H1 (cell line): ENCODE measurements at regions not wholly inside any gene's neighbourhood (a gene's known extent, or its start where the extent isn't known, plus 50 kb on each side); places are given as distances from the start of the nearest gene placed in this dataset.

ENCODE experiments used
- SIN3A ChIP-seq, 2 experiments: IDR thresholded peaks in 1 of 2; conservative IDR thresholded peaks in 1 of 2; 2 replicates each; pipeline ENCODE4 v1.6.1; 2011 to 2012; ENCODE audit warnings: low read length in 2 of 2, improper control_type of control experiment in 1 of 2, low read depth in 1 of 2, mild to moderate bottlenecking in 1 of 2
- TCF12 ChIP-seq: IDR thresholded peaks from 2 replicates; pipeline ENCODE4 v1.6.1; 2011; ENCODE audit warnings: low read depth, mild to moderate bottlenecking, low read length

DNA sequence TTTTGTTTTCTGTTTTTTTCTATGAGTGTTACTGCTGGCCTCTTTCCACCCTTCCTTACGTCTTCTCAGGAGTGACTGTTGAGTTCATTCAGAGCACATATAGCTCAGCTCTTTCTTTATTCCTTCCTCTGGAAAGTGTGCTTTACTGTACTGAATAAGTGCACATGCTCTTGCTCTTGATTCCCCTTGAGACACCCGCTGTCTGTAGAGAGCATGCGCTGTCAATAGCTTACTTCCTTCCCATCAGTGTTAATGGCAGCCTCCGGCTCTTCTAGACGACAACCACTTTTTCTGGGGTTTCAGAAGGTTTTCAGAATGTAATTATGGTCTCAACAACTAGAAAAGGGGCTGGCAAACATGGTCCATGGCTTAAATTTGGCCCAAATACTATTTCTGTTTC is 504.9 kb downstream of the C4orf33 start (continued):
- TF ChIP-seq SIN3A (conservative IDR thresholded peaks at IDR 0.05 in 1 of 2, IDR thresholded peaks at IDR 0.05 in 1 of 2; ENCODE audit: low read depth in 1 of 2, low read length in 2 of 2) (no peak), TCF12 (no peak)
